Natural killer cell (primary cell): ENCODE measurements at regions not wholly inside any gene's neighbourhood (a gene's known extent, or its start where the extent isn't known, plus 50 kb on each side); places are given as distances from the start of the nearest gene placed in this dataset.

Experiments
- ATAC-seq, 3 donors: fragments of 150-1000 bp in 2 of 3; fragments of 200-7000 bp in 1 of 3; cut with Tn5 transposase; 1 replicate in 1 of 3; 2 replicates in 2 of 3; pipeline ENCODE4 v1.10.0; 2021; ENCODE audit warnings: mild to moderate bottlenecking in 2 of 3, moderate library complexity in 2 of 3
- DNase-seq, 2 donors: peaks; one replicate each; pipeline versions ENCODE4 v3.0.0 to v3.0.0-alpha.2; 2013 to 2021; ENCODE audit warnings: mixed read lengths in 1 of 2
- H3K27ac ChIP-seq: one replicate; pipeline ENCODE4 v1.5.1; 2013; ENCODE audit warnings: mild to moderate bottlenecking, low read length
- H3K27me3 ChIP-seq: one replicate; pipeline ENCODE4 v1.6.1; 2013; ENCODE audit warnings: low read length; ENCODE audit not compliant: control insufficient read depth, insufficient read depth
- H3K36me3 ChIP-seq: one replicate; pipeline ENCODE4 v1.6.1; 2013; ENCODE audit warnings: low read length; ENCODE audit not compliant: control insufficient read depth, insufficient read depth
- H3K4me1 ChIP-seq: one replicate; pipeline ENCODE4 v1.6.1; 2013; ENCODE audit warnings: low read length; ENCODE audit not compliant: control insufficient read depth, insufficient read depth
- H3K4me3 ChIP-seq: one replicate; pipeline ENCODE4 v1.5.1; 2013; ENCODE audit warnings: low read length
- H3K9me3 ChIP-seq: one replicate; pipeline ENCODE4 v1.6.1; 2013; ENCODE audit warnings: low read length; ENCODE audit not compliant: control insufficient read depth, insufficient read depth
- H3K27ac Mint-ChIP-seq, 2 donors: one replicate each; pipeline ENCODE4 v1.8.0; 2022; ENCODE audit warnings: mild to moderate bottlenecking in 2 of 2, mixed read lengths in 2 of 2, moderate library complexity in 1 of 2
- H3K27me3 Mint-ChIP-seq, 2 donors: one replicate each; pipeline ENCODE4 v1.8.0; 2022; ENCODE audit warnings: low read depth in 2 of 2, mixed read lengths in 2 of 2
- H3K36me3 Mint-ChIP-seq: one replicate; pipeline ENCODE4 v1.8.0; 2022; ENCODE audit warnings: mixed read lengths
- H3K4me1 Mint-ChIP-seq, 2 donors: one replicate each; pipeline ENCODE4 v1.8.0; 2022; ENCODE audit warnings: mixed read lengths in 2 of 2
- H3K4me3 Mint-ChIP-seq: one replicate; pipeline ENCODE4 v1.8.0; 2022; ENCODE audit warnings: mild to moderate bottlenecking, moderate library complexity, mixed read lengths
- H3K9me3 Mint-ChIP-seq, 2 donors: one replicate each; pipeline ENCODE4 v1.8.0; 2022; ENCODE audit warnings: mixed read lengths in 2 of 2
- WGBS: methylation state at CpG from one replicate; pipeline ENCODE4 v1.1.7; 2013; ENCODE audit warnings: missing lambda C conversion rate; ENCODE audit not compliant: insufficient coverage; 5-methylcytosine and 5-hydroxymethylcytosine counted together
- intact Hi-C: fragments of 100-400 bp; cut with micrococcal nuclease; formaldehyde crosslinking; loops from one replicate; pipeline ENCODE4 v1.14.2; 2022
- TF ChIP-seq, protein P1 (sequence below): fragments of 200-600 bp; IDR thresholded peaks from one replicate; pipeline ENCODE4 v1.8.0; 2022; ENCODE audit warnings: antibody characterized with exemption

DNA sequence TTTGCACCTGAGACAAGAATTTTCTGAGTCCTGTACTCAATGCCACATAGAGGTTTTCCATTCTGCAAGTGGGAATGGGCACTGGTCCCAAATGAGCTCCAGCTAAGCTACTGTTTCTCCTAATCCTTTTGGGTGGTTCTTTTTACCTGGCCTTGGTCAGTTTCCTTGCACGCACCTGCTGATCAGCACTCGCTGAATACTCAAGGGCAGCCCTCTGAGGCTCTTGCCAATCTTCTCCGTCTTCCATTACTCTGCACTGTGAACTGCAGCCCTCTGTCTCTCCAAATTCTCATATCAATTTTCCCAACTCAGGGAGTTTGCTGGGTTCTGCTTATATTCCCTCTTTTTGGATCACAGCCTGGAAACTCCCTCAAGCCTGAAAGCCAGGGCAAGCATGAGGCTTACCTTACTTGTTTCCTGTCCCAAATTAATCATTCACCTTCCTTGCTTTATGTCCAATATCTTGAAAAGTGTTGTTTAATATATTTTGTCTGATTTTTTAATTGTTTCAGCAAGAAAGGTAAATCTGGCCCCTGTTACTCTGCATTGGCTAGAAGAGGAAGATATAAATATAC is 138.0 kb upstream of the TBX18 start:
- no peak overlapping the region for H3K4me3 Mint-ChIP-seq
- H3K27me3 Mint-ChIP-seq, result no peaks in the 10 kb centered on the region
- H3K27ac Mint-ChIP-seq, result no peak overlapping the region
- H3K4me1 ChIP-seq, result no peaks in the 10 kb centered on the region
- H3K4me1 Mint-ChIP-seq, result no peaks in the 10 kb centered on the region
- TF ChIP-seq, protein P1, sequence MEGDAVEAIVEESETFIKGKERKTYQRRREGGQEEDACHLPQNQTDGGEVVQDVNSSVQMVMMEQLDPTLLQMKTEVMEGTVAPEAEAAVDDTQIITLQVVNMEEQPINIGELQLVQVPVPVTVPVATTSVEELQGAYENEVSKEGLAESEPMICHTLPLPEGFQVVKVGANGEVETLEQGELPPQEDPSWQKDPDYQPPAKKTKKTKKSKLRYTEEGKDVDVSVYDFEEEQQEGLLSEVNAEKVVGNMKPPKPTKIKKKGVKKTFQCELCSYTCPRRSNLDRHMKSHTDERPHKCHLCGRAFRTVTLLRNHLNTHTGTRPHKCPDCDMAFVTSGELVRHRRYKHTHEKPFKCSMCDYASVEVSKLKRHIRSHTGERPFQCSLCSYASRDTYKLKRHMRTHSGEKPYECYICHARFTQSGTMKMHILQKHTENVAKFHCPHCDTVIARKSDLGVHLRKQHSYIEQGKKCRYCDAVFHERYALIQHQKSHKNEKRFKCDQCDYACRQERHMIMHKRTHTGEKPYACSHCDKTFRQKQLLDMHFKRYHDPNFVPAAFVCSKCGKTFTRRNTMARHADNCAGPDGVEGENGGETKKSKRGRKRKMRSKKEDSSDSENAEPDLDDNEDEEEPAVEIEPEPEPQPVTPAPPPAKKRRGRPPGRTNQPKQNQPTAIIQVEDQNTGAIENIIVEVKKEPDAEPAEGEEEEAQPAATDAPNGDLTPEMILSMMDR, result no peak
- DNase-seq (no peak), ATAC-seq (no peak)
- H3K9me3 Mint-ChIP-seq, result peaks cover 3 to 9% of the 10 kb centered on the region in 2 donors
- no peaks in the 10 kb centered on the region for H3K36me3 ChIP-seq
- H3K27me3 ChIP-seq, result no peaks in the 10 kb centered on the region
- WGBS, result 85% methylated on average over 3 of the region's 3 CpGs
- intact Hi-C loops, result no loop called here
- no peaks in the 10 kb centered on the region for H3K9me3 ChIP-seq
- H3K4me3 ChIP-seq, result no peak overlapping the region
- H3K27ac ChIP-seq, result no peak overlapping the region
- no peaks in the 10 kb centered on the region for H3K36me3 Mint-ChIP-seq

DNA sequence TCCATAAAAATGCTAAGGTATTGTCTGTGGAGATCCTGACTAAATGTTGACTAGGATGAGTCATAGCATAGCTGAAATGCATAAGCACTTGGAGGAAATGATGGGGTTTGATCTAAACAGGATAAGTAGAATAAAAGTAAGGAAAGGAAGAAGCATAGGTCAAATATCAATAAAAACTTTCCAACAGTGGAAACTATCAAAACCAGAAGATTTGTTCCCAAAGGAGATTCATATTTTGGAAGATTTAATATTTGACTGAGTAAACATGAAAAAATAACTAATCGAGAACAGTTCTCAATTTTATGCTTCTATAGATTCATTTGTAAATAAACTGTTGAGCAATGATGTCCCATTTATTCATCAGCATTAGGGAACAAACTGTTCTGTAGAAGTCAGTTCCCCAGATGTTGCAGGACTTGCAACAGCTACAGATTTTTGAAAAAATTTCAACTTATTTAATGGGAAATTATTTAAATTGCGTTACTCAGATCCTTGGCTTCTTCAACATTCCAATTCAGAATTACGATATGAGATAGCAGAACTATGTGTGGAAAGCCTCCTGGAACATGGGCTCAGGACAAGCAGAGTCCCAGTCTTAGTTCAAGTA is 133.7 kb upstream of the TBX18 start:
- H3K27me3 ChIP-seq, result no peaks in the 10 kb centered on the region
- Mint-ChIP-seq H3K4me1 (no peaks in the 10 kb centered on the region), H3K27me3 (no peaks in the 10 kb centered on the region), H3K9me3 (peaks cover 8 to 13% of the 10 kb centered on the region in 2 donors), H3K27ac (no peak overlapping the region), H3K36me3 (no peaks in the 10 kb centered on the region), H3K4me3 (no peak overlapping the region)
- 93% methylated on average over 3 of the region's 3 CpGs for WGBS
- no peaks in the 10 kb centered on the region for H3K9me3 ChIP-seq
- ATAC-seq (no peak), DNase-seq (no peak)
- H3K36me3 ChIP-seq, result no peaks in the 10 kb centered on the region
- no peak overlapping the region for H3K27ac ChIP-seq
- H3K4me1 ChIP-seq, result no peaks in the 10 kb centered on the region
- intact Hi-C loops, result no loop called here
- H3K4me3 ChIP-seq, result no peak overlapping the region
- TF ChIP-seq, protein P1, result no peak

DNA sequence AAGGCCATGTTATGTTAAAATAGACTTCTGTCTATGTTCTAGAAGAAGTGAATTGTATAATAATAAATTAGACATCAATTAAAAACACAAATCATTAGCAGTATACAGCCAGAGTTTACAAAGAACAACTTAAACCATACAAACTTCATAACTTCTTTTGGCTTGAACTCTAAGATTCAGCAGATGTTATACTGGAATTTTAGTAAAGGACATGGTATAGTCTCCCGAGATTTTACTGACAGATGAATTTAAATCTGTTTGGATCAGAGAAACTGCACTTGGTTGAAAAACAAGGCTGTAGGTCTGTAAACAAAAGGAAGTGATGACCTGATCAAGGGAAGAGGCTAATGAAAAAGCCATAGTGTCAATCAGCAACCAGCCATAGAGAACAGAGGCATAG is 132.6 kb upstream of the TBX18 start:
- Histone ChIP-seq H3K36me3 (no peaks in the 10 kb centered on the region), H3K4me1 (no peaks in the 10 kb centered on the region), H3K9me3 (no peaks in the 10 kb centered on the region), H3K4me3 (no peak overlapping the region), H3K27ac (no peak overlapping the region), H3K27me3 (no peaks in the 10 kb centered on the region)
- Mint-ChIP-seq H3K4me3 (no peak overlapping the region), H3K9me3 (peaks cover 7 to 10% of the 10 kb centered on the region in 2 donors), H3K4me1 (no peaks in the 10 kb centered on the region), H3K27ac (no peak overlapping the region), H3K36me3 (no peaks in the 10 kb centered on the region), H3K27me3 (no peaks in the 10 kb centered on the region)
- intact Hi-C loops, result no loop called here
- TF ChIP-seq, protein P1, result no peak
- DNase-seq (no peak), ATAC-seq (no peak)
- WGBS, result 78% methylated on average over 1 of the region's 1 CpG

DNA sequence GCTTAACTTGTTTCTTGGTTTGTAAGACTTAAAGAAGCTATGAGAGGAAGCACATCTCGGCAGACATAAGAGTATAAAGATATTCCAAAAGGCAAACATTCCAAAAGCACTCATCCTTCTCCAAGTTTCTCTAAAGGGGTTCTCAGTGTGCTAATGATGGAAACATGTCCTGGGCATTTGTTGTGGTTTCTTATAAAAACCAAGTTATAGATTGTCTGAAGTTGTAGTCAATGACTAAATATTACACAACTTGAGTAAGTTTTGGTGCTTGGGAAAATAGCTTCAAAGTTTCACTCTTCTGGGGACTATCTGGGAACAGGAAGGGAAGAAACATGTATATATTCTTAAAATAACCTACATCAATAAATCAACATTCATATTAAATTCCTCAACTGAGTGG is 128.3 kb upstream of the TBX18 start:
- intact Hi-C loops, result no loop called here
- ATAC-seq, result no peak
- DNase-seq, result no peak
- Mint-ChIP-seq H3K9me3 (peaks cover 5 to 10% of the 10 kb centered on the region in 2 donors), H3K4me3 (no peak overlapping the region), H3K4me1 (no peaks in the 10 kb centered on the region), H3K36me3 (no peaks in the 10 kb centered on the region), H3K27me3 (no peaks in the 10 kb centered on the region), H3K27ac (no peak overlapping the region)
- no CpG with 5 or more reads among the region's 1 CpG for WGBS
- no peak overlapping the region for H3K27ac ChIP-seq
- H3K27me3 ChIP-seq, result no peaks in the 10 kb centered on the region
- H3K36me3 ChIP-seq, result no peaks in the 10 kb centered on the region
- H3K4me1 ChIP-seq, result no peaks in the 10 kb centered on the region
- TF ChIP-seq, protein P1, result no peak
- no peaks in the 10 kb centered on the region for H3K9me3 ChIP-seq
- H3K4me3 ChIP-seq, result no peak overlapping the region
